Gastroesophageal sphincter (tissue), 3 donors: ENCODE measurements at regions not wholly inside any gene's neighbourhood (a gene's known extent, or its start where the extent isn't known, plus 50 kb on each side); places are given as distances from the start of the nearest gene placed in this dataset.

Source experiments
- CTCF ChIP-seq, 4 experiments: fragments of 200-600 bp in 2 of 4; fragments of 450-650 bp in 2 of 4; sonication (generic) in 1 of 4; IDR thresholded peaks; one replicate each; pipeline ENCODE4 v1.5.1; 2017 to 2019; ENCODE audit warnings: antibody characterized with exemption in 4 of 4, mild to moderate bottlenecking in 2 of 4, moderate library complexity in 2 of 4
- EP300 ChIP-seq: sonication (generic); formaldehyde crosslinking; IDR thresholded peaks from one replicate; pipeline ENCODE4 v1.6.1; 2017; ENCODE audit warnings: antibody characterized with exemption, mild to moderate bottlenecking
- POLR2A ChIP-seq, 2 donors: fragments of 450-650 bp; IDR thresholded peaks; one replicate each; pipeline ENCODE4 v1.6.1; 2017; ENCODE audit warnings: antibody characterized with exemption in 2 of 2, mild to moderate bottlenecking in 2 of 2, moderate library complexity in 1 of 2

GRCh38 chr10:28411648-28412047, 108.8 kb upstream of the MPP7 start:
- TF ChIP-seq POLR2A (IDR thresholded peaks at IDR 0.05) (no peak), CTCF (IDR thresholded peaks at IDR 0.05) (no peak), EP300 (no peak)
